H1 (cell line): ENCODE measurements at regions not wholly inside any gene's neighbourhood (a gene's known extent, or its start where the extent isn't known, plus 50 kb on each side); places are given as distances from the start of the nearest gene placed in this dataset.

Experiments
- CHD7 ChIP-seq: fragments of 300-600 bp; sonication (generic); IDR thresholded peaks from 2 replicates; pipeline ENCODE4 v1.7.1; 2012; ENCODE audit warnings: low read length, moderate library complexity, mild to moderate bottlenecking, inconsistent platforms; ENCODE audit not compliant: insufficient replicate concordance
- EP300 ChIP-seq, 2 experiments: IDR thresholded peaks; 1 replicate in 1 of 2; 2 replicates in 1 of 2; pipeline ENCODE4 v1.6.1; 2011 to 2012; ENCODE audit warnings: low read depth in 2 of 2, low read length in 2 of 2, mild to moderate bottlenecking in 2 of 2, borderline replicate concordance in 1 of 2, inconsistent platforms in 1 of 2, moderate library complexity in 1 of 2
- POLR2A ChIP-seq, 2 experiments: IDR thresholded peaks; 1 replicate in 1 of 2; 2 replicates in 1 of 2; pipeline ENCODE4 v1.6.1; 2011; ENCODE audit warnings: low read depth in 2 of 2, low read length in 2 of 2, mild to moderate bottlenecking in 2 of 2; ENCODE audit errors: control extremely low read depth in 1 of 2

GRCh38 chr12:34295366-34296142 is 273.3 kb downstream of the ALG10 start (continued):
- no peak for TF ChIP-seq CHD7
- TF ChIP-seq EP300 (IDR thresholded peaks at IDR 0.05; ENCODE audit: borderline replicate concordance in 1 of 2, low read depth in 2 of 2, low read length in 2 of 2) = no peak
- no peak for TF ChIP-seq POLR2A (IDR thresholded peaks at IDR 0.05; ENCODE audit: control extremely low read depth in 1 of 2, low read depth in 2 of 2, low read length in 2 of 2)
